Gastrocnemius medialis (tissue), 4 donors: ENCODE measurements at regions not wholly inside any gene's neighbourhood (a gene's known extent, or its start where the extent isn't known, plus 50 kb on each side); places are given as distances from the start of the nearest gene placed in this dataset.

Source experiments
- CTCF ChIP-seq, 5 experiments: fragments of 450-650 bp in 3 of 5; fragments of 200-600 bp in 2 of 5; sonication (generic) in 2 of 5; IDR thresholded peaks in 4 of 5; conservative IDR thresholded peaks in 1 of 5; 1 replicate in 4 of 5; 2 replicates in 1 of 5; pipeline ENCODE4 v1.5.1; 2016 to 2019; ENCODE audit warnings: antibody characterized with exemption in 5 of 5, mild to moderate bottlenecking in 3 of 5, moderate library complexity in 3 of 5
- POLR2A ChIP-seq, 2 donors: fragments of 450-650 bp; IDR thresholded peaks; one replicate each; pipeline ENCODE4 v1.6.1; 2017; ENCODE audit warnings: antibody characterized with exemption in 2 of 2, mild to moderate bottlenecking in 2 of 2, moderate library complexity in 2 of 2

GRCh38 chr6:2545383-2546038 lies 205.2 kb downstream of the MYLK4 start:
- no peak for TF ChIP-seq POLR2A (IDR thresholded peaks at IDR 0.05)
- no peak for TF ChIP-seq CTCF (IDR thresholded peaks at IDR 0.05 in 4 of 5, conservative IDR thresholded peaks at IDR 0.05 in 1 of 5)
